Upper lobe of right lung (tissue), 1 donor: ENCODE measurements at regions not wholly inside any gene's neighbourhood (a gene's known extent, or its start where the extent isn't known, plus 50 kb on each side); places are given as distances from the start of the nearest gene placed in this dataset.

Experiments used
- ATAC-seq: fragments of 200-7000 bp; cut with Tn5 transposase; one replicate; pipeline ENCODE4 v1.9.1; 2020; ENCODE audit warnings: mild to moderate bottlenecking, moderate library complexity
- DNase-seq: peaks from one replicate; pipeline ENCODE4 v3.0.0-alpha.2; 2020
- H3K27ac ChIP-seq: fragments of 200-600 bp; one replicate; pipeline ENCODE4 v1.8.0; 2022
- H3K27me3 ChIP-seq: fragments of 200-600 bp; one replicate; pipeline ENCODE4 v1.8.0; 2022; ENCODE audit warnings: mild to moderate bottlenecking
- H3K36me3 ChIP-seq: fragments of 200-600 bp; one replicate; pipeline ENCODE4 v1.8.0; 2022
- H3K4me1 ChIP-seq: fragments of 200-600 bp; one replicate; pipeline ENCODE4 v1.8.0; 2022
- H3K4me3 ChIP-seq: fragments of 200-600 bp; one replicate; pipeline ENCODE4 v1.8.0; 2022; ENCODE audit warnings: mild to moderate bottlenecking
- H3K9me3 ChIP-seq: fragments of 200-600 bp; one replicate; pipeline ENCODE4 v1.8.0; 2022
- CTCF ChIP-seq: fragments of 200-600 bp; IDR thresholded peaks from one replicate; pipeline ENCODE4 v1.8.0; 2022; ENCODE audit warnings: antibody characterized with exemption
- intact Hi-C: fragments of 100-400 bp; cut with DNase I; formaldehyde crosslinking; loops from one replicate; pipeline ENCODE4 v1.11.0; 2022
- donor health status: DM: no; HTN: yes; CAD: no; lungs with severe emphysema.

GRCh38 chr6:78268591-78269452, 598.5 kb upstream of the IRAK1BP1 start:
- Histone ChIP-seq H3K27me3 (no peaks in the 10 kb centered on the region), H3K27ac (no peak overlapping the region), H3K4me1 (no peaks in the 10 kb centered on the region), H3K36me3 (no peaks in the 10 kb centered on the region), H3K4me3 (no peak overlapping the region), H3K9me3 (no peaks in the 10 kb centered on the region)
- DNase-seq: no peak
- intact Hi-C loops: no loop called here
- no peak for TF ChIP-seq CTCF
- no peak for ATAC-seq

- H3K4me1 ChIP-seq: no peaks in the 10 kb centered on the region
- DNase-seq (no peak), ATAC-seq (no peak)
- TF ChIP-seq CTCF: no peak
- no peaks in the 10 kb centered on the region for H3K36me3 ChIP-seq
- H3K27ac ChIP-seq: no peak overlapping the region
- no peaks in the 10 kb centered on the region for H3K9me3 ChIP-seq
- no peaks in the 10 kb centered on the region for H3K27me3 ChIP-seq
- no peak overlapping the region for H3K4me3 ChIP-seq
- intact Hi-C loops: no loop called here
These were observed 566.5 kb upstream of the IRAK1BP1 start for GRCh38 chr6:78300885-78301284.

- DNase-seq: no peak
- no peak for ATAC-seq
- Histone ChIP-seq H3K4me3 (no peak overlapping the region), H3K27me3 (no peaks in the 10 kb centered on the region), H3K4me1 (no peaks in the 10 kb centered on the region), H3K27ac (no peak overlapping the region), H3K9me3 (no peaks in the 10 kb centered on the region), H3K36me3 (no peaks in the 10 kb centered on the region)
- no peak for TF ChIP-seq CTCF
- intact Hi-C loops: no loop called here
These were observed 564.9 kb upstream of the IRAK1BP1 start for GRCh38 chr6:78302411-78302810.

GRCh38 chr6:78308025-78308424, 559.3 kb upstream of the IRAK1BP1 start:
- Histone ChIP-seq H3K9me3 (no peaks in the 10 kb centered on the region), H3K36me3 (no peaks in the 10 kb centered on the region), H3K4me1 (no peaks in the 10 kb centered on the region), H3K4me3 (no peak overlapping the region), H3K27me3 (no peaks in the 10 kb centered on the region), H3K27ac (no peak overlapping the region)
- DNase-seq (no peak), ATAC-seq (no peak)
- intact Hi-C loops: no loop called here
- no peak for TF ChIP-seq CTCF

- intact Hi-C loops: no loop called here
- Histone ChIP-seq H3K9me3 (no peaks in the 10 kb centered on the region), H3K27ac (no peak overlapping the region), H3K4me1 (no peaks in the 10 kb centered on the region), H3K4me3 (no peak overlapping the region), H3K36me3 (no peaks in the 10 kb centered on the region), H3K27me3 (no peaks in the 10 kb centered on the region)
- no peak for TF ChIP-seq CTCF
- no peak for ATAC-seq
- DNase-seq: no peak
These were observed 545.1 kb upstream of the IRAK1BP1 start for GRCh38 chr6:78322068-78322845.
